ENCODE measurements at regions not wholly inside any gene's neighbourhood (a gene's known extent, or its start where the extent isn't known, plus 50 kb on each side); places are given as distances from the start of the nearest gene placed in this dataset.
"Not testable (repeated sequence)": the region's sequence is repeated elsewhere in the genome, so short reads cannot be mapped to it uniquely, and the experiment has no call there.

DNA sequence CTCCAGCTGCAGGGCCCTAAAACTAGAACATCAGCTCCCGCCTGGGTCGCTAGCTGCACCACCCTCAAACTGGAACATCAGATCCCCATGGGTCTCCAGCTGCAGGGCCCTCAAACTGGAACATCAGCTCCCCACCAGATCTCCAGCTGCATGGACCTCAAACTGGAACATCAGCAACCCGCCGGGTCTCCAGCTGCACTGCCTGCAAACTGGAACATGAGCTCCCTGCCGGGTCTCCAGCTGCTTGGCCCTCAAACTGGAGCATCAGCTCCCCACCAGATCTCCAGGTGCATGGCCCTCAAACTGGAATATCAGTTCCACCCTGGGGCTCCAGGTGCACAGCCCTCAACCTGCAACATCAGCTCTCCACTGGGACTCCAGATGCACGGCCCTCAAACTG lies 82.7 kb downstream of the TFRC start:
- not testable (repeated sequence) for DNase-seq (ENCODE audit: low read depth)

DNA sequence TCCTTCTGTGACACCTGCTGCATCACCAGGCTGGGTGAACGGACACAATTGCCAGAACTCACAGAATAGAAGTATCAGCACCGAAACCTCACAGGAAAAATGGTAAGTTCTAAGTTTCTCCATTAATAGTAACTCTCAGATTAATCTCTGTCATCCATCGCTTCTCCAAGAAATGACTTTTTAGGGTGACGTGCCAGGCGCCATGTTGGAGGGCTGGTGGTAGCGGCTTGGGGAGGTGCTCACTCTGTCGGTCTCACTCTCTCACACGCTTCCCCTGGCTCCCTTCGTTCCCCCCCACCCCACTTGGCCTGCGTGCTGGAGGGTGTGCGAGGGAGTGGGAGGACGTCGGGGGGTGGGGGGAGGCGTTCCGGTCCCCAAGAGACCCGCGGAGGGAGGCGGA lies 85.6 kb downstream of the TFRC start:
- not testable (repeated sequence) for DNase-seq (ENCODE audit: low read depth)

DNA sequence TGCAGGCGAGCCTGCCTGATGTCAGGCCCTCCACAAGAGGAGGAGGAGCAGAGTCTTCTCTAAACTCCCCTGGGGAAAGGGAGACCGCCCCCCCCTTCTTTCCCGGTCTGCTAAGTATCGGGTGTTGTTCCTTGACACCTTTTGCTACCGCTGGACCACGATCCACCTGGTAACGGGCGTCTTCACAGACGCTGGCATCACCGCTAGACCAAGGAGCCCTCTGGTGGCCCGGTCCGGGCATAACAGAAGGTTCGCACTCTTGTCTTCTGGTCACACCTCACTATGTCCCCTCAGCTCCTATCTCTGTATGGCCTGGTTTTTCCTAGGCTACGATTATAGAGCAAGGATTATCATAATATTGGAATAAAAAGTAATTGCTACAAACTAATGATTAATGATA lies 86.0 kb upstream of the TNK2 start:
- peak; percentile 35 for DNase-seq (ENCODE audit: low read depth)

DNA sequence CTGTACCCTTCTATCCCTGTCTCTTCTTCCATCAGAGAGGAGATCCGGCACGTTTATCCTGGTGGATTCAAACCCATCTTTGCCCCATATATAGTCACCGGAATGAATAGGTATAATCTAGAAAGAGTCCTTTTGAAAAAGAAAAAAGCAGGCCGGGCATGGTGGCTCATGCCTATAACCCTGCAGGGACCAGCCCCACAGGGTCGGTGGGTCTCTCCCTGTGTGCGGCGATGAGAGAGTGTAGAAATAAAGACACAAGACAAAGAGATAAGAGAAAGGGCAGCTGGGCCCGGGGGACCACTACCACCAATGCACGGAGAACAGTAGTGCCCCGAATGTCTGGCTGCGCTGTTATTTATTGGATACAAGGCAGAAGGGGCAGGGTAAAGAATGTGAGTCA lies 85.3 kb upstream of the TNK2 start:
- not testable (repeated sequence) for DNase-seq (ENCODE audit: low read depth)

DNA sequence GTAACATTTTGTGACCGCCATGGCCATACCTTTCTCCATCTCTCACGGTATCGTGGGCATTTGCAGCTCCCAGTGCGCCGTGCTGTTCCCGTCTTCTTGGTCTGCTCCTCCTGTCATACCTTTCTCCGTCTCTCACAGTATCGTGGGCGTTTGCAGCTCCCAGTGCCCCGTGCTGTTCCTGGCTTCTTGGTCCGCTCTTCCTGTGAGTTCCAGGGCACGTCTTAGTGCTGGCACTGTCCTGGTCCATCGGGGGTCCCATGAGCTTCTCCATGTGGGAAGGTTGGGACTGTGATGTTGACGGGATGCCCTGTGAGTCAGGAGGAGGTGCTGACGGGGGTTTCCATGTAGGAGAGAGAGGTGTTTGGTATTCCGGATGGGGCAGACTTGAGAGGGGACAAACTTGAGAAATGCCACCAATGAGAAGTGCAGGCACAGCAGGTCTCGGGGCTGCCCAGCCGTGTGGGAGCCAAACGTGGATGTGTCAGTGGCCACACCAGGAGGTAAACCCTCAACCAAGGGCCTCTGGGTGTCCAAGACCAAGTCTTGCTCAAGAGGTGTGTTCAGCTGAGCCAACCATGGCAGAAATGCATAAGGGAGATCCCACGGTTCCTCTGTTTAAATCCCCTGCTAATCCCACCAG lies 84.7 kb upstream of the TNK2 start:
- DNase-seq (ENCODE audit: low read depth) = not testable (repeated sequence)

DNA sequence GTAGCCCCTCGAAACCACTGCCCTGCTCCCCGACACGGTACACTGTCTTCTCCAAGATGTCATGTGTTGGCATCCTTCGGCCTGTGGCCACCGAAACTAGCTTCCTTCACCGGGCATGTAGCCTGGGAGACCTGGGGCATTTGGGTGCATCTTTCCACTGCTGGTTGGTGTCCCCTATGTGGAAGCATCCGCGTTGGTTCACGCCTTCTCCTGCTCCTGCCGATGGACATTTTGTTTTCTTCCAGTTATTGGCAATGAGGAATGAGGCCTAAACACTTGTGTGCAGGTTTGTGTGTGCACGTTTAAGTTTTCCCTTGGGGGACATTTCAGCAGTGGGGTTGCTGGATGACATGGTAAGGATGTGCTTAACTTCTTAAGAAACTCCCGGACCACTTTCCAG lies 83.6 kb upstream of the TNK2 start:
- DNase-seq (ENCODE audit: low read depth) = not testable (repeated sequence)

DNA sequence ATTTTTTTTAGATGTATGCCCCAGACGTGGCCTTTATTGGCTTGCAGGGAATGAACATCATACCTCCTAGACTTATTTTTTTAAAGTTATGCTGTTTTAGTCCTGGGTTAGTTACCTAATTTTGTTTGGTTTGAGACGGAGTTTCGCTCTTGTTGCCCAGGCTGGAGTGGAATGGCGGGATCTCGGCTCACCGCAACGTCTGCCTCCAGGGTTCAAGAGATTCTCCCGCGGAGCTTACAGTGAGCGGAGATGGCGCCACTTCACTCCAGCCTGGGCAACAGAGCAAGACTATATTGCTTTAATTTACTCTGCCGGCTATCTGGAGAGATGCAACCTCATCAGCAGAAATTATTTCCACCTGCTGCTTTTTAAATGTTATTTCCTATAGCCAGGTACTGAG lies 82.9 kb upstream of the TNK2 start:
- not testable (repeated sequence) for DNase-seq (ENCODE audit: low read depth)

DNA sequence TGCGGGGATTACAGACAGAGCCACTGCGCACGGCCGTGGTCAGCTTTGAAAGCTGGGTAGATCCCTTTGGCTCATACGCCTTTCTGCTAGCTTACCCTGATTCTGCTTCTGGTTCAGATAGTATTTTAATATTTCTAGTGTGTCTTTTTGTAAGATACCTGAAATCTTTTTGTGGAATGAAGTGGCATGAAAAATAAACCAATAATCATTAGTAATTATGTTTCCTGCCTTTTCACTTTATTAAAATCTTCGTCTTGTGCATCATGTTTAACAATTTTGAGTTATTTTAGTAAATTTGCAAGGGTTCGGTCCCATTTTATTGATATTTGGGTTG lies 82.5 kb upstream of the TNK2 start:
- not testable (repeated sequence) for DNase-seq (ENCODE audit: low read depth)

DNA sequence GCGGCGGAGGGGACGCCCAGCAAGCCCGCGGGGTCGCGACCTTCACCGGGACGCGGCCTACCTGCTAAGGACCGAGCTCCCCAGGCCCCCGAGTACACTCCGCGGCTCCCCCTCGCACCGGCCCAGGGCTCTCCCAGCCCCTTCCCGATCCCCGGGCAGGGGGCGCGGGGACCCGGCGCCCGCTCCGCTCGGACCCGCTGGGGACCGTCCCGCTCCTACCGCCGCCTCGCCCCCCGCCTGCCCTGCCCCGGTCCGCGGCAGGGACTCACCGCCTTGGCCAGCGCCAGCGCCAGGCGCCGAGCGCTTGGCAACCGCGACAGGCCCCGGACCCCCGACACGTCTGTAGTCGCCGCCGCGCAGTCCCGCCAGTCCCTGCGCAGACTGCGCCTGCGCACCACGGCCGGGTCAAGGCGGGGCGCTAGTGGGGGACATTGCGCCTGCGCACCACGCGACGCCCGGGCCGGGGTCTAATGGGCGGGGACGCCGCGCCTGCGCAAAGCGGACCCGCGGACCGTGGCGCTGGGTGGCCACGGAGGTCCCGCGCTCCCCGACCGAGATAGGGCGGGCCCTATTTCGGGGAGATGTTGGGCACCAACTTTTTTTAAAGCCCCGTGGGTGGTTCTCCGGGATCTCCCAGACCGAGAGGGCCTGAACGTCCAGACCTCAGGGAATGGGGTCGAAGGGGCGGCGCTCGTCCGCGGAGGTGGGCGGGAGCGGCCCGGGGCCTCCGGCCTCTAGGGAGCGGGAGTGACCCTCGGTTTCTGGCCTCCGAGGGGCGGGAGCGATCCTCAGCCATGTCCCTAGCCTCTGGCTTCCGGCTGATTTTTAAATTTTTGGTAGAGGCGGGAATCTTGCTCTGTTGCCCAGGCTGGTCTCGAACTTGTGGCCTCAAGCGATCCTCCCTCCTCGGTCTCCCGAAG lies 81.8 kb upstream of the TNK2 start:
- DNase-seq (ENCODE audit: low read depth) = peak; percentile 88

DNA sequence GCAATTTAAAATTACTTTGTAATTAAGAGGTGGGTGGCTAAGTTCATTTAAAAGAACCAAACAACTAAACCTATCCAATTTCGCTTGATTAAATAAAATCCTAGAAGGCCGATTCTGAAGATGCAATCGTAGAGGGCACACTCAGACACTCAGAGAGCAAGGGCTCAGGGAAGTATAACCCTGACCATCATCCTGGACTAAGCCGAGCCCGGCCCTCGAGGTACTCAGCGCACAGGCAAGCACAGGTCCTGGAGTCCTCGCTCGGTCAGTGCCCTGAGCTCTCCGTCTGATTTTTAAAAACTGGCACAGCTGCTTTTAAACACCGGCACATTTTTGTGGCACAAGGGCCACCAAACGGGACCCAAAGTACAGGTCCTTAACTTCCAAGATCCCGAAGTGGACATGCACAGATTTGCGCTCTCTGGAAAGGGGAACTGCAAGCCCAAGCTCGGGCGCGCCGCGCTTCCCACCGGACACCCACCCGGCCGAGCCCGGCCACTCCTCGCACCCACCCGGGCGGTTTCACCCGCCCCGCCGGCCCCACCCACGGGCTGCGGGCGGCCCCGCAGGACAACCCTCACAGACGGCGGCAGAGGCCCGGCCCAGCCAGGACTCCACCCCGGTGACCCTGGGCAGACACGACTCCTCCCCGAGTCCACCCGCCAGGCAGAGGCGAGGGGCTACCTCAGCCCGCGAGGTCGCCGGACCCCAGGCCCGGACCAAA lies 81.0 kb upstream of the TNK2 start:
- not testable (repeated sequence) for DNase-seq (ENCODE audit: low read depth)

DNA sequence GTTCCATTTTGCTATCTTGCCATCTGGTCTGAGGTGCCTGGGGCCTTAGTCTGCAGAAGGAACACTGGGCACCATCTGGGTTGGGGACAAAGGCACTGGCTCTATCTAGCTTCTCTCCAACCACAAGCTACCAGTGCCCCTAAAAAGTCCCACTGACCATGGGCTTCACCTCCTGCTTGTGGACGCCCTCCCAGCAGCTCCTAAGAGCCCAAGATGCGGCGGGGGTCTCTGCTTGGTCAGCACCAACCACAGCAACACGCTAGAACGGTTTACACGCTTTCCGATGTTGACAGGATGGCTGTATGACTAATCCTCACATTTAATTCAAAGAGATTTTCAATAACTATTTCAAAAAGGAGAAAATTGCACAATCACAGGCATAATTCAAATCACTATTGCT lies 80.4 kb upstream of the TNK2 start:
- DNase-seq (ENCODE audit: low read depth) = not testable (repeated sequence)

DNA sequence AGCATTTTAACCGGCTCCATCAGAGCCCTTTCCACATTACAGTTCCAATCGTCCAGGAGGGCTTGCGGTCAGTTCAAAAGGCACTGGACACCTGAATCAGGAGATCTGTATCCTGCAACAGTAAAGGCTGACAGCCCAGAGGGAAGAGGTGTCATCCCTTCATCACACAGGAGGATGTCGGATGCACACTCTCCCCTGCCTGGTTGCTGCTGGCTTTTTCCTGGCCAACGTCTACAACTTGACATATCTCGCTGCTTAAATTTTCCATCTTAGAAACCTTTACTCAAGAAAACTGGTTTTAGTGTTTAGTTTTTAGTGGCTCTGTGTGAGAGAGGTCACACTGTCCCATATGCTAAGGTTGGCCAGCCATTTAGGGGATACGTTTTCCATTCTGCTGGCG lies 78.7 kb upstream of the TNK2 start:
- not testable (repeated sequence) for DNase-seq (ENCODE audit: low read depth)

DNA sequence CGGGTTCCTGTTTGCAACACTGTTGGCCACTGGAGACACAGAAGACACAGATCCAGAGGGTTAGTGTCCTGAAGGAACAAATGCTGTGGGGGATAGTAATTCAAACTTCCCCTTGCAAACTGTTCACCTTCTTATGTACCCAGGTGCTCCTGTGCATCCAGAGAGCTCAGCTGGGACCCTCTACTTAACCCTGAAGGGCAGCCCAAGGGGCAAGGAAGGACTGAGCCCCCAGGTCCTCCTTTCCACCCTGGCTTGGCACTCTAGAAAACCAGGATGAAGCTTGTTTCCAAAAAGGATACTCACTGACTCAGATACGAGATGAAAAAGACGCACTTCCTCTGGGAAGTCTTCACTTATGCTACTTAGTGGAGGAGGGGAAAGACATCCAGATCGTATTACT lies 78.2 kb upstream of the TNK2 start:
- DNase-seq (ENCODE audit: low read depth) = not testable (repeated sequence)

DNA sequence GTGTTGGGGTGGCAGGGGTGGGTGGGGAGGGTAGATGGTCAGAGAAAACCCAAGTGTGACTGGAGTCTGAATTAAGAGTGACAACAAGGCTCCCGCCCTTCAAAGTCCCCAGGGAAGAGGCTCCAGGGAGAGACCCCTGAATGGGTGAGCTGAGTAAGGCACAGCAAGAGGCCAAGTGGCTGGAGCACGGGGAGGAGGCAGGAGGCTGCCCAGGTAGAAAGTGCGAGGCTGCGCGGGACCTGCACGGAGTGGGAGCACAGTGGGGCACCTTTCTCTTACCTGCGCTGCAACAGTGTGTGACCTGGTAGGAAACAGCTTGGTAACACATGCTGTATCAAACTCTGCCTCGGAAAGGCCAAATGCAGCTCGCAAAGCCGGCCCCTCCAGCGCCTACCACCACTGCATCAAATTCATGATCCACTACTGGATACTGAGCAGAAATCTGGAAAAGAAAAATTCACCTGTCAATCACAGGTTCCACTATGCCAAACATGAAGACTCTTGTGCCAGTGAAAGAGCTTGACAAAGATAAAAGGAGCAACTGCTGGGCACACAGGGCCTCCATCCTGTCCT lies 77.1 kb upstream of the TNK2 start:
- not testable (repeated sequence) for DNase-seq (ENCODE audit: low read depth)

DNA sequence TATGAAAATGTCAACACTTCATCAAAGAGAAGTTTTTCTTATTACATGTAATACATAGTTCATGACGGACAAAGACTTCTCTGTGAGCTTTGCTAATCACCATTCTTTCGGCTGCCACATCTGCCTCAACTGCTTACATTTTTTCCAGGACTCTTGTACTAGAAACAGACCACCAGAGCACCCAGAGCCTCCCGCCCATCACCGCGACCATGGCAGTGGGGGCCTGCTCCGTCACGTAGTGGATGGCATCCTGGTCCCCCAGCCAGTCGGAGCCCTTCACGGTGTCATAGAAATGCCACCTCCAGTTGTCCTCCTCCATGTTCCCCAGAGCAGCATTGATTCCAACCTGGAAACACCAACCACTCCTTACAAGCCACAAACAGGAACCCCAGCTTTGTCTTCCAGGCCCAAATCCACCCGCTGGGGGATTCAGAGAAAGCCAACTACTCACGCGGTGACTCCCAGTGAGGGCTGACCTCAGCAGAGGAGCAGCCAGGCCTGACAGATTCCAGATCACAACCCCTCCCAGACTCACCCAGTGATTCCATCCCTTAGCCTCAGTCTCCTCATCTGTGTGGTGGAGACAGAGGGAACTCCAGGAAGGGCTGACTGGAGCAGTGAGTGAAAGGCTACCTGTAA lies 76.2 kb upstream of the TNK2 start:
- not testable (repeated sequence) for DNase-seq (ENCODE audit: low read depth)

DNA sequence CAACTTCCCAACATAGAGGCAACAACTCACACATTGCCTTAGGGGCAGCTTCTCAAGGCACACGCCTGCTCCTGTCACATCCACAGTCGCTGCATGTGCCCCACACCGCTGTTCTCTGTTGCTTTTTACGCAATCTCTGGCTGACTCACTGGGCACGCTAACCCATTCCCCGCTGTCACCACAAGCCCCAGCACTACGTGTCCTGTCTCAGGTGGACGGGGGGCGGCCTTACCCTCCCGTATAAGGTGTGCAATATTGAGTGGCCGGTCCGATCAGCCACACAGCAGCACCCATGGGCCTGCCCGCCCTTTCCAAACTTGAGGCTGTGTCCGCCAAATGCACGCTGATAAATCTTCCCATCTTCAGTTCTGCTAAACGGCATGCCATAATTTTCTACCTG lies 75.5 kb upstream of the TNK2 start:
- DNase-seq (ENCODE audit: low read depth) = not testable (repeated sequence)

DNA sequence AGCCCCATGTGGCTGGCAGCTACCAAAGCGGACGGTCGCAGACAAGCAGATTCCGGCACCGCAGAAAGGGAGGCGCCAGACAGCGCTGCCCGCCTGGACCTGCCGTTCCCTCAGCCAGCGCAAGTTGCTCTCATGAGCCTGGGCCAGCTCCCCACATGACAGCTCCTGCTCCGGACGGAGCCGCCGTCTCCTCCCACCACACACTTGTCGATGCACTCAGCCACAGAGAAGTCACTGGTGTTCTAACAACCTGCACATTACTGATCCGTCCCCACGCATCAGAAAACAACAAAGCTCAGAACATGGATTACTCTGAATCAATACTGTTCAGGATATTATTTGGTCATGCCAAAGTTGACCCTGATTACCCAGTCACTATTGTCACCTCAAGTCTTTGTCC lies 74.4 kb upstream of the TNK2 start:
- not testable (repeated sequence) for DNase-seq (ENCODE audit: low read depth)

DNA sequence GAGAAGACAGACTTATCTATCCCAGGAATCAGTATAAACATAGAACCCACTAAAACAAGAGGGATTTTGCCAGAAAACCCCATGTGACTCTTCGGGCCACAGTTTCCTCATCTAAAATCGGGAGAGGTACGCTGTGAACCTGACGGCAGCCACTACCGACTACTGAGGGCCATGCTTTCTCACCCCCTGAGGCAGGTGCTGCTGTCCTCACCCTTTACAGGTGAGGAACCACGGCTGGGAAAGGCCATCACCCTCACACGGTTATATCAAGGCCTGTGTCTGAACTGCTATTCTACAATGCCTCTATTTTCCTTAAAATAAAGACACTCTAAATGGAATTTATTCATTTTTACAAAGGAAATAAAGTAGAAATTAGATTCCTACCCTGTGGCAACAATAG lies 73.4 kb upstream of the TNK2 start:
- DNase-seq (ENCODE audit: low read depth) = not testable (repeated sequence)

DNA sequence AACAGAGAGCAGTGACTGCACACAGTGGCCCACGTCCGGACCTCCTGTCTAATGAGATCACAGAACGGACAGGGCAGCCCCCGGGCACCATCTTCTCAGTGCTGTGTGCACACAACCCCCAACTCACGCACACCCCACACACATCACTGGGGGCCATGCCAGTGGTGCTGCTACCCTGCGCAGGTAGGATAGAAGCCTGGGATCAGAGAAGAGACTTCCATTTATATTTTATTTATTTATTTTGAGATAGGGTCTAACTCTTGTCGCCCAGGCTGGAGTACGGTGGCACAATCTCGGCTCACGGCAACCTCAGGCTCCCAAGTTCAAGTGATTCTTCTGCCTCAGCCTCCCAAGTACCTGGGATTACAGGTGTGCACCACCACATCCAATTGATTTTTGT lies 71.5 kb upstream of the TNK2 start:
- DNase-seq (ENCODE audit: low read depth) = not testable (repeated sequence)

DNA sequence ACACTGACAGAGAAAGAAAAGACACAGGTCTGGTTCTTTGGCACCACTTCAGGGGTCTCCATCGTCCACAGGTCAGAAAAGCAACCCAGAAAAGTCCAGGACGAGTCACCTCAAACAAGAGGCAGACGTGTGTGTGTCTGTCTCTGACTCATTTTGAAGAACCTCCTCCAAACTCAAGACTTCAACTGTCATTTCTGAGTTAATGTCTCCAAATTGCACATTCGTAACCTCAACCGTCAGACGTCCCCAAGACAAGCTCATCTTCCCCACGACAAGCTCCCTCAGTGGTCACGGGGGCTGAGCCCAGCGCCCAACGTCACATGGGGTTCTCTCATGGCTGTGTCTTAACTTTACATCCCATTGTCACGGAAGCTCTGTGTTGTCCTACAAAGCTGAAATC lies 70.2 kb upstream of the TNK2 start:
- DNase-seq (ENCODE audit: low read depth) = not testable (repeated sequence)

DNA sequence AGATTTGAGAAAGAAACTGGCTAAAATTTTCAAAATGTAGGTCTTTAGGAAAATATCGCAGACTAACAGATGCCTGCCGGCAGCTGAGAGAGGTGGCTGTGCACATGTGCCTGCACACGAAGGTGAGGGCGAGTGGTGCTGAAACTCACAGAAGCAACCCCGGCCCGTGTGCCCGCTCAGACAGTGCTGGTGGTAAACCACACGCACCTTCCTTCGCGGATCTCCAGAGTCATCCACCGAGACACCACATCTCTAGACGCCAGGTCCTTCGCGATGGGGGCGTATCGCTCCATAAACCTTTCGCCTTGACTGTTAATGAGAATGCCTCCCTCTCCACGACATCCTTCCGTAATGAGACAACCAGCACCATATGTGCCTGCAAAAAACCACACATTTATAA lies 68.5 kb upstream of the TNK2 start:
- DNase-seq (ENCODE audit: low read depth) = not testable (repeated sequence)

DNA sequence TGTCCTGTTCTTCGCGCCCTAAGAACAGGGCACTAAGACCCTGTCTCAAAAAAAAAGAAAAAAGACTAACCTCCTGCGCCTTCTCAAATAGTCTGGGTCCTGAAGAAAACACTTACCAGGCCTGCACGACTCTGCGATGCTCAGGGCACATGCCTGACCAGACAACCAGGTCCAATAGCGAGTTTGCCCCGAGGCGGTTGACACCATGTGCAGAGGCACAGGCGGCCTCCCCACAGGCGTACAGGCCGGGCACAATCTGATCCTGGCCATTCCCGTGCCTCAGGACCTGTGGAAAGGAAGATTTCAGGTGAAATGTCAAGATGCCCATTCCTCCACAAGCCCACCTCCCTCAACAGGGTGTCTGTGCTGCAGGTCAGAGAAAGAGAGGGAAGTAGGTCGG lies 65.9 kb upstream of the TNK2 start:
- DNase-seq (ENCODE audit: low read depth) = not testable (repeated sequence)
